MV-4-11 (cell line): ENCODE measurements at regions not wholly inside any gene's neighbourhood (a gene's known extent, or its start where the extent isn't known, plus 50 kb on each side); places are given as distances from the start of the nearest gene placed in this dataset.

Experiments
- DNase-seq: peaks from one replicate; lab custom pipeline; 2025; lab: John Stamatoyannopoulos, UW

DNA sequence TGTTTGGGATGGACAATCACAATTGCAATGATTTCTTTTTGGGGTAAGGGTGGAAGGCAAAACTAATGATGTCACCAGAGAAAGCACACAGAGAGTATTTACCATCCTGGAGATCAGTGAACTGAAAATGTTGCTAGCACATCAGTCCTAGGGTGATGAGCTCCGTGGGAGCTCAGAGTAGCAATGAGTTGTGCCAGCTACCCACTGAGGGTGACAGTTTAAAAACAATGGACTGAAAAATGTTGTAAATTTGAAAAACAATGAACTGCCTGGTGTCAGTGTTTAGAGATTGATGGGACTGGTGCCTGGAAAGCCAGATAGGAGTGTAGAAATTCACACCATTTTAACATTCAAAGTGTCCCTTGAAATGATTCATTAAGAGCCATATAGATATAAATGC, 198.5 kb downstream of the ATP23 start:
- no peak for DNase-seq

GRCh38 chr12:58140395-58140794, 199.0 kb downstream of the ATP23 start:
- DNase-seq: no peak

DNA sequence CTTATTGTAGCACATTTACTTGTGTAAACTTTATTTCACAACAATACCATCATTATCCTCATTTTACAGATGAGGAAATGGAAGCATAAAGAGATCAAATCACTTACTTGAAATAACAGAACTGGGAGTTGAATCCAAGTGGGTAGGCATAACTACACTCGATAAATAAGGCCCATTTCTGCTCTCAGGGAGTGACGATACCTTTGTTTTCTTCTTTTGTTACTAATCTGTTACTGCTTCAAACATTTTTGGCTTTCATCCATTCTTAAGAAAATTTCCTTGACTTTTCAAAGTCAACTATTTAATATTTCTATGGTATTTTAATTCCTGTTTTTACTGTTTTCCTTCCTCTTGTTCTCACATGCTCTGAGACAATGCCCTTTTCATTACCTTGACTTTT, 201.6 kb downstream of the ATP23 start:
- no peak for DNase-seq

DNA sequence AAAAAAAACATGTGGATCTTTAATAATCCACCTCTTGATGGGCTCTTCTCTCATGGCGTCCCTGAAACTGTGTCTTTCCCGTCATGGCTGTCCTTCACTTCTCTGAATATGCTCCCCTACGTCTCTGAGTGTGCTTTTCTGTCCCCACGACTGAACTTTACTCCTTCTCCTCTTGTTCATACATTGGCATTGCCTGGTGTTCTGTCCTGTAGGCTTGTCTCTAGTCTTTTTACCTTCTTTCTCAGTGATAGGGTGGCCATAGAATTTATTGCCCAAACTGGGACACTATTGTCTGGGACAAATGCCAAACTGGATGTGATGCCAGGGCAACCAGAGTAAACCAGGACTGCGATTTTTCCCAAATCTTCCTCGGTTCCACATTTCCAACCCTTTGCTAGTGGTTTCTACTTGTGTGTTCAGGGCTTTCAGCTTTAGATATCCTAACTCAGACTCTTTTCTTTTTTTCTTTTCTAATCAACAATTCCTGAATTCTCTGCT, 202.2 kb downstream of the ATP23 start:
- DNase-seq: no peak

DNA sequence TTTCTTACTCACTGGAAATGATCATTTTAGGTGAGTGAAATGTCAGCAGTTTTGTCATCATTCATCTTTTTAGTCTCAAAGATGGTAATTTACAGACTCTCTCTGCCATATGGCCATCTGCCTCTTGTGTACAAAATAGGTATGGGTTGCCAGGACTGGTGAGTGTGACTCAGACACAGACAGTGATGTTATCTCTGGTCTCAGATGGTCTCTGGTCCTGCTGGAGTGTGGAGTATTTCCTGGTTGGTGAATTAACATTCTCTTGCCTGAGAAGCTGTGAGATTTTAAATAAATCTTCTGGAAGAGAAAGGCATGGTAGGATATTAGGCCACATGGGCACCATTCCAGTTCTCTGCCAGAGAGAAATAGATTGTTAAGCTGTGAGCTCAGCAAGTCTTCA, 207.0 kb downstream of the ATP23 start:
- DNase-seq: no peak

GRCh38 chr12:58148976-58149375, 207.6 kb downstream of the ATP23 start:
- DNase-seq: no peak

DNA sequence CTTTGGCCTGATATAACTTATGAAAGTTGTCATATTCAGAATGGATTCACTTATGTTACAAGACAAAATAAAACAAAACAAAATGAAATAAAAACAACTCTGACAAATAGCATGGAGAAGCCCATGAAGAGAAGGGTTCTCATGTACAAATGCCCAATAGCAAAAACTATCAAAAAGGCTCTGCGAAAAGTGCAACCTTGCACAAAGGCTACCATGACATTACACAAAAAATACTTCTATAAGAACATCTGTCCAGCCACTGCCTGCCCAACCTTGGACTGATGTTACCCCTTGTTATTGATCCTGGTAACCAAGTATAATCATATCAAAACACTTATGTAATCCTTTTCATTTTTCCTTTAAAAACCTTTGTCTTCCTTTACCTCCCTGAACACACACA, 213.0 kb downstream of the ATP23 start:
- no peak for DNase-seq

DNA sequence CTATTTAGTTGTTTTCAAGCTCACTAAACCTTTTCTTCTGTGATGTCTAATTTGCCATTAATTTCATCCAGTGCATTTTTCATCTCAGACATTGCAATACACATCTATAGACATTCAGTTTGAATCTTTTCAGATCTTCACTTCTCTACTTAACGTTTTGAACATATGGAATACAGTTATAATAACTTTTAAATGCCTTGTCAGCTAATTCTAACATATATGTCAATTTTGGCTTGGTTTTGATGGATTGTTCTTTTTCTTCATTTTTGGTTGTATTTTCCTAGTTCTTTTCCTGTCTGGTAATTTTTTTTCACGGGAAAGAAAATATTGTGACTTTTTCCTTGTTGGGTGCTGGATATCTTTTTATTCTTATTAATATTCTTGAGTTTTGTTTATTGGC, 215.3 kb downstream of the ATP23 start:
- no peak for DNase-seq

- no peak for DNase-seq
These were observed 218.6 kb downstream of the ATP23 start for GRCh38 chr12:58159941-58160340.

- DNase-seq: no peak
These were observed 220.4 kb downstream of the ATP23 start for GRCh38 chr12:58161773-58162172.

DNA sequence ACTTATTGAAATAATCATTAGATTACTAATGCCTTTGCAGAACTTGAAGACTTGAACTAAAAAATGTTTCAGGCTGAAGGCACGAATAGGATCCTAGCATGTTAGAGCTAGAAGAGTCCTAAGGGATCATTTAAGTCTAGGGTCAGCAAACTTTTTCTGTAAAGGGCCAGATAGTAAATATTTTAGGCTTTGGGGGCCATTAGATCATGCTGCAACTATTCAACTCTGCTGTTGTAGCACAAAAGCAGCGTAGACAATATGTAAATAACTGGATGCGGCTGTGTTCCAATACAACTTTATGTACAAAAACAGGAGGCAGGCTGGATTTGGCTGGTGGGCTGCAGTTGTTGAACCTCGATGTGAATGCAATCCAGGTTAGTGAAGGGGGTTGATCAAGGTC, 221.7 kb downstream of the ATP23 start:
- no peak for DNase-seq

- no peak for DNase-seq
These were observed 225.3 kb downstream of the ATP23 start for GRCh38 chr12:58166643-58167042.

- DNase-seq: no peak
These were observed 226.3 kb downstream of the ATP23 start for GRCh38 chr12:58167622-58168021.

DNA sequence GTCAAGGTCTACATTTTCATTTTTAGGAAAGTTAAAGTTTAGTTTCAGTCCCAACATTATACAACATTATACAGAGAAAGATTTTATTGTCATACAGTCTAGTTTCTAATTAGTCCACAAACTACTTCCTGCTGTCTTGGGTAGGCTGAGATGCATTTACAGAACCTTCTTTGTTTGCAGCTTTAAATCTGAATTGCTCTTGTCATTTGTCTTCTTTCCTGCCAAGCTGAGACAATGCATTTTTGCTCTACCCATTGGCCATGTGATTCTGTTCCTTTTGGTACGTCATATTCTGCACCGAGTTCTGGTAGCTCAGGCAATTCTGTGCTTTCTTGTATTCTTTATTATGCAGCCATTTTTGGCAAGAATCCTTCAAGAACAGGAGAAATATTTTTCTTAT, 228.5 kb downstream of the ATP23 start:
- DNase-seq: no peak

DNA sequence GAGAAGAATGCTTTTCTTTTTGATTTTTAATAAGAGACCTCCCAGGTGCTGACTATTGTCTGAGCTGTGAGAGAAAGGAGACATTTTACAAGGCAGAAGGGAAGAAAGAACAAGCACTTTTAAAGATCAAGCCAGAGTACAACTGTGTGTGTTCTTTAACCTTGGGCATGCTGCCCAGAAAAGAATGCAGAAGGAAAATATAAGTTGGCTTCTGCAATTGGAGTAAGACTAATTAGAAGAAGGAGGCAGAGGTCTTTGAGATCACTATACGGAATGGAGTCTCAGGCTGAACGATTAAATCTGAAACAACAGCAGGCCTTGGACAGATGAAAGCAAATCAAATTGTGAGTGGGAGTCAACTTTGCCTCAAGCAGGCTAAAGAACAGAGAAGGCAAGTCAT, 230.5 kb downstream of the ATP23 start:
- no peak for DNase-seq

- DNase-seq: no peak
These were observed 231.2 kb downstream of the ATP23 start for GRCh38 chr12:58172433-58173073.

DNA sequence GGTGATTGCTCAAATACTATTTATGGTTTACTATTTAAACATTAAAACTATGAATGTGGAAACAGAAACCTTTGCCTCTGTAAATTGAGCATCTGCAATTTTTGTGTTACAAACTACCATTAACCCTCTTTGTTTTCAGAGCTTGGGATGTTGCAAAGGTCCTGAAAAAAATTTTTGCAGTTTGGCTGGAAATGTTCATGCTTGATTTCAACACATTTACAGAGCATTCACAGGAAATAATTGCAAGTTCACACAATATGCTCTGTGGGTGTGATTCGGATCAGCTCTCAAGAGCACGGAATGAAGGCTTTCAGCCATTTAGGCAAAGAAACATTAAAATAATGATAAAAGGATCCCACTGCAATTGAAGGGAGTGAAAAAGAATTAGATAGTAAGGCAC, 232.9 kb downstream of the ATP23 start:
- no peak for DNase-seq

DNA sequence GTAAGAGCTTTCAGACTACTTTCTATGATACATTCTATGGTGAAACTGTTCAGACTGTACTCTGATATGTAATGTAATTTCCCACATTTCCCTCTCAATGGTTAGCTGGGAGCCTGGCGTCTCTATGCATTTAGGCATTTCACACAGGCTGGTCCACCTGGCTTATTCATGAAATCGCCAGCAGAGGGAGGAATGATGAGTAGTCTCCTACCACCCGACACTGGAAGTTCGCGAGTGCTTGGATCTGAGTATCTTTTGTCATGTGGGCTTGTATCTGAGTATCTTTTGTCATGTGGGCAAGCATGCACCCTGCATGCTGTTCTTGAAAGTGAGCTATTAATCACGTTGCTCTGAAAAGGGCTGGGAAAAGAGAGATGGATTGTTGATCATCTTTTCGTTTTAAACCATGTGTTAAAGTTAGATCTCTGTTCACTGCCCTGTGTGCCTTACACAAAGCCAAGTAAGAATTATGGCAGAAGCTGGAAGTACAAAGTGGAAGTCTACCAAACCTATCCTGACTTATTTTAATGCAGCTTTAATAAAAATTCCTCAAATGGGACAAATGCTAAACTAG, 235.0 kb downstream of the ATP23 start:
- DNase-seq: no peak

DNA sequence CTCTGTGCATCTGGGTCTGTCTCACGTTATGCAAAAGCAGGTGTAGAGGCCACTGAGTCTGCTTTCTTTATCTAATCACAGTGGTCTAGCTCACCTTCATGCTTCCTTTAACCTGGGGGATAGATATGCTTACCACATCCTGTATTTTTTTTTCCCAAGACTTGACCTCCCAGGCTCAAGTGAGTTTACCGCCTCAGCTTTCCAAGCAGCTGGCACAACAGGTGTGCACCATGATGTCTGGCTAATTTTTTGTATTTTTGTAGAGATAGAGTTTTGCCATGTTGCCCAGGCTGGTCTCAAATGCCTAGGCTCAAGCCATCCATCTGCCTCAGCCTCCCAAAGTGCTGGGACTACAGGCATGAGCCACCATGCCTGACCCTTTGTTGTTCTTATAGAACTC, 236.0 kb downstream of the ATP23 start:
- DNase-seq: no peak

- DNase-seq: no peak
These were observed 242.8 kb downstream of the ATP23 start for GRCh38 chr12:58184212-58184611.

GRCh38 chr12:58186401-58186800, 245.0 kb downstream of the ATP23 start:
- DNase-seq: no peak

GRCh38 chr12:58186914-58187313, 245.5 kb downstream of the ATP23 start:
- peak; percentile 66 for DNase-seq

DNA sequence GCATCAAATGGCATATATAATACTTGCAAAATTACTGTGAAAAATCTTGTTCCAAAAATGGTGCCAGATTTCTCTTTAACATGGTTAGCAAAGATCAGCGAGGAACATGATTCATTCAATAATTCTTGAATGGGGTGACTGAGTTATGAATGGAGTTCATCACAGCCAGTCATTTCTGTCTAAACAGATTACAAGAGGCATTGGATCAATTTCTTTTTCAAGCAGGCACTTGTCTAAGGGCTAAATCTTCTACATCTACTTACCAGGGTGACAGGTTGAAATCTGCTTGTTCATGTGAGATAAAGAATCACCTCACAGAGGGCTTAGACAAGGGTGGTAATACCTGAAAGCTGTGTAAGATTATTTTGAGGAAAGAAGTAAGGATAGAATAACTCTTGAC, 247.7 kb downstream of the ATP23 start:
- DNase-seq: no peak

- DNase-seq: no peak
These were observed 248.5 kb downstream of the ATP23 start for GRCh38 chr12:58189893-58190292.
